Left lung (tissue), 4 donors: ENCODE measurements at regions not wholly inside any gene's neighbourhood (a gene's known extent, or its start where the extent isn't known, plus 50 kb on each side); places are given as distances from the start of the nearest gene placed in this dataset.
A peak's percentile ranks its signal among the peaks of the same experiment; 100 is the strongest.
"Not testable (repeated sequence)": the region's sequence is repeated elsewhere in the genome, so short reads cannot be mapped to it uniquely, and the experiment has no call there.

ENCODE experiments used
- ATAC-seq: fragments of 200-7000 bp; cut with Tn5 transposase; one replicate; pipeline ENCODE4 v1.9.1; 2020; ENCODE audit warnings: moderate library complexity
- DNase-seq, 4 donors: peaks; one replicate each; pipeline ENCODE4 v3.0.0-alpha.2; 2013 to 2020
- H3K27ac ChIP-seq, 2 donors: fragments of 200-600 bp; sonication (generic) in 1 of 2; one replicate each; pipeline versions ENCODE4 v1.5.0 to v1.8.0; 2020 to 2021
- H3K27me3 ChIP-seq, 2 donors: fragments of 200-600 bp; sonication (generic) in 1 of 2; one replicate each; pipeline versions ENCODE4 v1.5.0 to v1.8.0; 2020 to 2021
- H3K36me3 ChIP-seq, 2 donors: fragments of 200-600 bp; sonication (generic) in 1 of 2; one replicate each; pipeline versions ENCODE4 v1.5.0 to v1.8.0; 2020 to 2021
- H3K4me1 ChIP-seq, 2 donors: fragments of 200-600 bp; one replicate each; pipeline ENCODE4 v1.8.0; 2021
- H3K4me3 ChIP-seq, 2 donors: fragments of 200-600 bp; sonication (generic) in 1 of 2; one replicate each; pipeline versions ENCODE4 v1.5.0 to v1.8.0; 2020 to 2021; ENCODE audit warnings: mild to moderate bottlenecking in 1 of 2
- H3K9me3 ChIP-seq, 2 donors: fragments of 200-600 bp; sonication (generic) in 1 of 2; one replicate each; pipeline versions ENCODE4 v1.5.0 to v1.8.0; 2020 to 2021
- intact Hi-C, 2 donors: fragments of 100-400 bp; cut with DNase I; formaldehyde crosslinking; loops; one replicate each; pipeline versions ENCODE4 v1.11.2 to v1.14.2; 2022
- TF ChIP-seq, protein P1 (sequence below), 2 donors: fragments of 200-600 bp; sonication (generic) in 1 of 2; IDR thresholded peaks; one replicate each; pipeline versions ENCODE4 v1.5.0 to v1.8.0; 2021; ENCODE audit warnings: antibody characterized with exemption in 2 of 2
- donor health status: DM: no; HTN: yes; CAD: no.
- donor health status: DM: no; HTN: no; CAD: no.

GRCh38 chr5:4027088-4027734 is 431.6 kb downstream of the IRX1 start:
- Histone ChIP-seq H3K27me3 (no peaks in the 10 kb centered on the region), H3K9me3 (no peaks in the 10 kb centered on the region), H3K4me3 (no peak overlapping the region), H3K36me3 (no peaks in the 10 kb centered on the region), H3K27ac (no peak overlapping the region), H3K4me1 (no peaks in the 10 kb centered on the region)
- intact Hi-C loops: no loop called here
- no peak for DNase-seq
- TF ChIP-seq, protein P1, sequence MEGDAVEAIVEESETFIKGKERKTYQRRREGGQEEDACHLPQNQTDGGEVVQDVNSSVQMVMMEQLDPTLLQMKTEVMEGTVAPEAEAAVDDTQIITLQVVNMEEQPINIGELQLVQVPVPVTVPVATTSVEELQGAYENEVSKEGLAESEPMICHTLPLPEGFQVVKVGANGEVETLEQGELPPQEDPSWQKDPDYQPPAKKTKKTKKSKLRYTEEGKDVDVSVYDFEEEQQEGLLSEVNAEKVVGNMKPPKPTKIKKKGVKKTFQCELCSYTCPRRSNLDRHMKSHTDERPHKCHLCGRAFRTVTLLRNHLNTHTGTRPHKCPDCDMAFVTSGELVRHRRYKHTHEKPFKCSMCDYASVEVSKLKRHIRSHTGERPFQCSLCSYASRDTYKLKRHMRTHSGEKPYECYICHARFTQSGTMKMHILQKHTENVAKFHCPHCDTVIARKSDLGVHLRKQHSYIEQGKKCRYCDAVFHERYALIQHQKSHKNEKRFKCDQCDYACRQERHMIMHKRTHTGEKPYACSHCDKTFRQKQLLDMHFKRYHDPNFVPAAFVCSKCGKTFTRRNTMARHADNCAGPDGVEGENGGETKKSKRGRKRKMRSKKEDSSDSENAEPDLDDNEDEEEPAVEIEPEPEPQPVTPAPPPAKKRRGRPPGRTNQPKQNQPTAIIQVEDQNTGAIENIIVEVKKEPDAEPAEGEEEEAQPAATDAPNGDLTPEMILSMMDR (IDR thresholded peaks at IDR 0.05): no peak
- peak; percentile 68 for ATAC-seq

DNA sequence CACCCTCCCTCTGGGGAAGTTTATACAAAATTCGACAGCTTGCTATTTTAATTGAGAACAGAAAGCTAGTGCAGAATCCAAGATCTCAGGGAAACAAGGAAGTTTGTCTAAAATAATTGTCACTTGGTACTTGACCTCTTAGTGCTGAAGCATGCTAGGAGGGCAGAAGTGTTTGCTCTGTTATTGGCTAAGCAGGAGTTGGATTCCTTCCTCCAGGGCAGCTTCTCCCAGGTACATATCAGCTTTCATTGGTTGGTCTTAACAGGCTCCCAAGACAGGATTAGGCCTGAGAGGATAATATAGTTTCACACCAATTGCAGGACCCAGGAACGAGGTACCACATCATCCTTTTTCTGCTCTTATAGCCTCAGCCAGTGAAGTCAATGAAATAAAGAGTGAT is 432.8 kb downstream of the IRX1 start:
- DNase-seq (peak in 1 of 4 donors; percentile 26), ATAC-seq (peak; percentile 97)
- Histone ChIP-seq H3K4me1 (no peaks in the 10 kb centered on the region), H3K4me3 (no peak overlapping the region), H3K27ac (no peak overlapping the region), H3K9me3 (no peaks in the 10 kb centered on the region), H3K36me3 (no peaks in the 10 kb centered on the region), H3K27me3 (no peaks in the 10 kb centered on the region)
- intact Hi-C loops: no loop called here
- TF ChIP-seq, protein P1 (IDR thresholded peaks at IDR 0.05): no peak

DNA sequence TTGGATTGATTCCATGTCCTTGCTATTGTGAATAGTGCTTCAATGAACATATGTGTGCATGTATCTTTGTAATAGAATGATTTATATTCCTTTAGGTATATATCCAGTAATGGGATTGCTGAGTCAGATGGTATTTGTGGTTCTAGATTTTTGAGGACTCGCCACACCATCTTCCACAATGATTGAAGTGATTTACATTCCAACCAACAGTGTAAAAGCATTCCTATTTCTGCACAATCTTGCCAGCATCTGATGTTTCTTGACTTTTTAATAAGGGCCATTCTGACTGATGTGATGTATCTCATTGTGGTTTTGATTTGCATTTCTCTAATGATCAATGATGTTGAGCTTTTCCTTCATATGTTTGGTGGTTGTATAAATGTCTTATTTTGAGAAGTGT is 437.9 kb downstream of the IRX1 start:
- H3K9me3 ChIP-seq, H3K36me3 ChIP-seq, DNase-seq, intact Hi-C loops, H3K27ac ChIP-seq, H3K4me3 ChIP-seq, ATAC-seq, H3K27me3 ChIP-seq, H3K4me1 ChIP-seq: not testable (repeated sequence)

GRCh38 chr5:4036861-4037260 is 441.2 kb downstream of the IRX1 start:
- Histone ChIP-seq H3K27me3 (no peaks in the 10 kb centered on the region), H3K9me3 (peaks cover 0 to 6% of the 10 kb centered on the region in 2 donors), H3K27ac (no peak overlapping the region), H3K36me3 (no peaks in the 10 kb centered on the region), H3K4me3 (no peak overlapping the region), H3K4me1 (no peaks in the 10 kb centered on the region)
- DNase-seq (no peak), ATAC-seq (no peak)
- intact Hi-C loops: no loop called here
- TF ChIP-seq, protein P1 (IDR thresholded peaks at IDR 0.05): no peak

DNA sequence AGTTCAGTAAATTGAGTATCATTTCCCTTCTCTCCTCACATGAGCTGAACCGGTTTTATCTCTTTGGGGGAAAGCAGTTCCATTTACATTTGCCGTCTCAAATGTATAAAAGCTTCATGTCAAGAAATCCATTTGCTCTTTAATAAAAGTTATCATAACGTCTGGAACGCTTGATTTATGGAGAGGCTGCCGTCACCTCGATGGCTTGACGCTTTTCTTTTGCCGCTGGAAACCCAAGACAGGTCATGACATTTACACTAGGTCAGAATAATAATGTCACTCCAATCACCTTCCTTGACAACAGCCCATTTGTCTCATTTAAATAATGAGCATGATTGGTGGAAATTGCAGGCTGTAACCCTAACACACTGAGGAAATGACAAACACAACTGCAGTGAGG is 443.4 kb downstream of the IRX1 start:
- TF ChIP-seq, protein P1 (IDR thresholded peaks at IDR 0.05): no peak
- Histone ChIP-seq H3K4me3 (no peak overlapping the region), H3K27ac (no peak overlapping the region), H3K27me3 (no peaks in the 10 kb centered on the region), H3K36me3 (no peaks in the 10 kb centered on the region), H3K4me1 (no peaks in the 10 kb centered on the region), H3K9me3 (peaks cover 0 to 10% of the 10 kb centered on the region in 2 donors)
- DNase-seq: no peak
- ATAC-seq: no peak
- intact Hi-C loops: no loop called here

DNA sequence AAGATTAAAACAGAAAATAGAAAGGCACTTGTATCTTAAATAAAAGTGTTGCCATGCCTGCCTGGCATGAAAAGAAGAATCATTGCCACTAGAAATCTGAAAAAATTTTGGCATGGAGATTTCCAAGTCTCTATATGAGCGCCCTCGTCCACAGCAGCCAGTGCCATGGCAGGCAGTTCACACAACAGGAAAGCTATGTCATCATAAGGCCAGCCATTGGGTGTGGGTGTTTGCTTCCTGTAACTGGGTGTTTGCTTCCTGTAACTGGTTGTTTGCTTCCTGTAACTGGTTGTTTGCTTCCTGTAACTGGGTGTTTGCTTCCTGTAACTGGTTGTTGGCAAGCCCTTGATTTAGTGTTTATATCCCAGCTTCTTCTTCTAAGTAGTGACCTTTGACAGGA is 446.7 kb downstream of the IRX1 start:
- H3K4me1 ChIP-seq: no peaks in the 10 kb centered on the region
- H3K9me3 ChIP-seq: peaks cover 0 to 14% of the 10 kb centered on the region in 2 donors
- H3K36me3 ChIP-seq: no peaks in the 10 kb centered on the region
- intact Hi-C loops: no loop called here
- H3K27me3 ChIP-seq: no peaks in the 10 kb centered on the region
- H3K4me3 ChIP-seq: no peak overlapping the region
- TF ChIP-seq, protein P1 (IDR thresholded peaks at IDR 0.05): no peak
- peak overlapping the region in 1 of 2 donors; percentile 50 for H3K27ac ChIP-seq
- no peak for DNase-seq
- ATAC-seq: no peak
